SJCRH30 (cell line): ENCODE measurements at regions not wholly inside any gene's neighbourhood (a gene's known extent, or its start where the extent isn't known, plus 50 kb on each side); places are given as distances from the start of the nearest gene placed in this dataset.

Source experiments
- DNase-seq, 2 experiments: peaks; one replicate each; pipeline ENCODE4 v3.0.0-alpha.2; 2015 to 2020
- H3K27ac ChIP-seq: fragments of 250-450 bp; sonication (Bioruptor Pico); 2 replicates; pipeline ENCODE4 v1.5.1; 2020; ENCODE audit warnings: mild to moderate bottlenecking, moderate library complexity
- H3K27me3 ChIP-seq: fragments of 250-450 bp; sonication (Bioruptor Pico); 2 replicates; pipeline ENCODE4 v1.5.1; 2020; ENCODE audit warnings: mild to moderate bottlenecking, moderate library complexity
- H3K36me3 ChIP-seq: fragments of 250-450 bp; sonication (Bioruptor Pico); 2 replicates; pipeline ENCODE4 v1.5.1; 2020; ENCODE audit warnings: mild to moderate bottlenecking, moderate library complexity
- H3K4me1 ChIP-seq: fragments of 250-450 bp; sonication (Bioruptor Pico); 2 replicates; pipeline ENCODE4 v1.5.1; 2020; ENCODE audit warnings: mild to moderate bottlenecking, moderate library complexity
- H3K4me3 ChIP-seq: fragments of 250-450 bp; sonication (Bioruptor Pico); 2 replicates; pipeline ENCODE4 v1.5.1; 2020; ENCODE audit warnings: mild to moderate bottlenecking, moderate library complexity
- H3K9me3 ChIP-seq: fragments of 250-450 bp; sonication (Bioruptor Pico); replicated peaks from 2 replicates; pipeline ENCODE4 v1.5.1; 2020; ENCODE audit warnings: mild to moderate bottlenecking, moderate library complexity

DNA sequence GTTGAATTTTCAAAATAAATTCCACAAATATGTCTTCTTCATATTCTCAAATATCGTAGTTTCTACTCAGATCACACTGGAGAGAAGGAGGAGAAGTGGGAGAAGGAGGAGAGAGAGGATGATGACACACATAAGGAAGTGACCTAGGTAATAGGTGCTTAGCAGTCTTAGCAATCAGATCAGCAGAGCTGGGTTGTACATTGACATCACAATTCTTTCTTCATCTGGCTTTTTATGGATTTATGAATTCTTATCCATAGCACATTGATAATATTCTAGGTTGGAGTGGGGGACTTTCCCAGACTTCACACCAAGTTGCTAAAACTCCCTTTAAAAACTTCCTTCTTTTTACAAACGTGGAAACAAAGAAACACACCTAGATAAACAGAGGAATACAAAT is 86.9 kb downstream of the FGF9 start:
- H3K4me1 ChIP-seq = no peaks in the 10 kb centered on the region
- no peak overlapping the region for H3K4me3 ChIP-seq
- peaks cover 6% of the 10 kb centered on the region; the same call in 1 of the 2 replicates for H3K27me3 ChIP-seq
- no peak overlapping the region for H3K27ac ChIP-seq
- no peaks in the 10 kb centered on the region for H3K9me3 ChIP-seq
- no peaks in the 10 kb centered on the region for H3K36me3 ChIP-seq
- no peak for DNase-seq

DNA sequence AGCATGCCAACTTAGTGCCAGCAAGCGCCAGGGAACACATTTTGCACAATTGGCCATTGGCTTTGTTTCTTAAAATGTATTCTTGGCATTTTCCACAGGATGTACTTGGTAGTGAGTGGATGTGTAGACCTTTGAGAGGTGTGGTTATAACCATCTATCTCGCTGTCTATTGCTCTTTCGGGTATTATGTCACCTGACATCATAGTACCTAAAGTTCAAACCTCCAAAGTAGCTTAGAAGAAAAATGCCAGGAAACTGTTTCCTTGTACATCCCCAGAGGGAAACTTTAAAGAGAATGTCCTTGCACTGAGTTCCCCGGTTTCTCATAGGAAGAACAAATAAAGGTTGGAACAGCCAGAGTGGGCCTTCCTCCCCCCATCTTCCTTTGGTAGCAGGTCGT is 87.6 kb downstream of the FGF9 start:
- no peak overlapping the region for H3K27ac ChIP-seq
- no peak overlapping the region for H3K4me3 ChIP-seq
- DNase-seq = no peak
- H3K27me3 ChIP-seq = peaks cover 6% of the 10 kb centered on the region; the same call in 1 of the 2 replicates
- no peaks in the 10 kb centered on the region for H3K36me3 ChIP-seq
- H3K4me1 ChIP-seq = no peaks in the 10 kb centered on the region
- no peaks in the 10 kb centered on the region for H3K9me3 ChIP-seq

DNA sequence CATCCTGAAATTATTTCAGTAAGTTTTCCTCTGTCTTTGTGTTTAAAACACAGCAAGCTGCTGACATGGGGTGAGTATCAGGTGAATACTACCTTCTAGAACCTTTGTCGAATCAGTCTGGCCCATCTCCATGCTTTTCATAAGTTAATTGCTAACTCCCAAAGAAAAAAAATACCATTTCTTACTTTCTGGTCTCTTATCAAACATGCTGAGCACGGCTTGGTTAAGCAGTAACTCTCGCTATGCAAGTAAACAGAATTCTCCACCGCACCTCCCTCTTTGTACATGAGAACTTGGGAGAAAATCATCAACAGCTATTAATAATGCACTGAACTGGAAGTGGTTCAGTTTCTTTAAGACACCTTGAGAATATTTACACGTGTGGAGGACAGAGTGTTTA is 88.6 kb downstream of the FGF9 start:
- Histone ChIP-seq H3K4me3 (no peak overlapping the region), H3K27ac (no peak overlapping the region), H3K36me3 (no peaks in the 10 kb centered on the region)

DNA sequence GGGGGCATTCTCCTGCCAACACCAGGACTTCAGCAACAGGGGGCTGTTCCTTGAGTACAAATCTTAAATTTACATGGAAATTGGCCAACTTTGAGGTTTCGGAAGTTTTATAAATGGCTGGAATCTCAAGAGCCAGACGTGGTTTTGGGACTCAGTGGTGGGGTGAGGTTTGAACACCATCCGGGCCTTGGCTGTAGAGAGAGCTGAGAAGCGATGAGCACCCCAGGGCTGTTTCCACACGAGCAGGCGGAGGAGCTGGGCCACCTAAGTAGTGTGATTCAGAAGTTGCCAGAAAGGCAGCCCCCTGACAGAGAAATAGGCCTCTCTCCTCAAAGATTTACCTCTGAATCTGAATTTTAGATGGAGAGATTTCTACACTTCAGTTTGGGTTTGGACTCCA is 89.0 kb downstream of the FGF9 start:
- Histone ChIP-seq H3K27ac (no peak overlapping the region), H3K36me3 (no peaks in the 10 kb centered on the region), H3K27me3 (no peaks in the 10 kb centered on the region; the same call in 1 of the 2 replicates), H3K4me3 (no peak overlapping the region), H3K9me3 (no peaks in the 10 kb centered on the region), H3K4me1 (no peaks in the 10 kb centered on the region)
- no peak for DNase-seq

More for the DNA sequence above, 88.6 kb downstream of the FGF9 start:
- Histone ChIP-seq H3K4me1 (no peaks in the 10 kb centered on the region), H3K9me3 (no peaks in the 10 kb centered on the region), H3K27me3 (no peaks in the 10 kb centered on the region; the same call in 1 of the 2 replicates)
- no peak for DNase-seq

DNA sequence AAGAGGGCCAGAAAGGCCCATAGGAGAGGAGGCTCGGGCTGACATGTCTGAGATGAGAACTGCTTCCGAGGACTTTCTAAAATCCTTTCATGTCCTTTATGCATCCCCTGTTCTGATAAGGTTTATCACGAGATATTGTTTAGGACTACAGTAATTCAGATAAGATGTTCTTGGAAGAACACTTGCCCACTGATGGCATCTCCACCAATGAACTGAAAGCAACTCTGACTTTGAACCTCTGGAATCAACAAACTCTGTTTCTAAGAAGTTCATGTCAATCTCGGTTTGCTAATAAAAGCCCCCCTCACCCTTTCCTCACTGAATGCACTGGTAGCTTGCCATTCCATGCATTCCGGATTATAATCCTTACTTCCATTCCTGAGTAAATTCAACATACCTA is 90.9 kb downstream of the FGF9 start:
- peaks cover 4% of the 10 kb centered on the region; the same call in 1 of the 2 replicates for H3K27me3 ChIP-seq
- H3K4me3 ChIP-seq = no peak overlapping the region
- H3K9me3 ChIP-seq = no peaks in the 10 kb centered on the region
- no peak for DNase-seq
- no peak overlapping the region for H3K27ac ChIP-seq
- no peaks in the 10 kb centered on the region for H3K36me3 ChIP-seq
- no peaks in the 10 kb centered on the region for H3K4me1 ChIP-seq

DNA sequence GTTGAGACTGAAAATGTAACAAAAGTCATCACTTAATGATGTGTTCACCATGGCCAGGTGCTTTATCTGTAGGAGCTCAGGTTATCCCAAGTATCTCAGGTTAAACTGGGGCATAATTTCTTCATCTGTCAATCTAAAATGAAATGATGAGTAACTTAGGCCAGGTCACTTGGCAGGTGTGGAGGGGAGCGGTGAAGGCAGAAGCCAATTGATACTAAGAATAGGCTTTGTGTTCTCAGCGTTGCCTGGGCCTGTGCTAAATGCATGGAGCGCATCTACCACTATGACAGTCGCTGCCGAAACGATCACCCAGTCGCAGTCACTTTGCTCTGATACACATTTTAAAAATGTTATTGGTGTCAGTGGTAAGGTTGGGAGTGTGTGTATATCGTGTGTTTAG is 91.6 kb downstream of the FGF9 start:
- Histone ChIP-seq H3K27ac (no peak overlapping the region), H3K9me3 (no peaks in the 10 kb centered on the region), H3K27me3 (peaks cover 4% of the 10 kb centered on the region; the same call in 1 of the 2 replicates), H3K4me1 (no peaks in the 10 kb centered on the region), H3K36me3 (no peaks in the 10 kb centered on the region), H3K4me3 (no peak overlapping the region)
- DNase-seq = no peak

DNA sequence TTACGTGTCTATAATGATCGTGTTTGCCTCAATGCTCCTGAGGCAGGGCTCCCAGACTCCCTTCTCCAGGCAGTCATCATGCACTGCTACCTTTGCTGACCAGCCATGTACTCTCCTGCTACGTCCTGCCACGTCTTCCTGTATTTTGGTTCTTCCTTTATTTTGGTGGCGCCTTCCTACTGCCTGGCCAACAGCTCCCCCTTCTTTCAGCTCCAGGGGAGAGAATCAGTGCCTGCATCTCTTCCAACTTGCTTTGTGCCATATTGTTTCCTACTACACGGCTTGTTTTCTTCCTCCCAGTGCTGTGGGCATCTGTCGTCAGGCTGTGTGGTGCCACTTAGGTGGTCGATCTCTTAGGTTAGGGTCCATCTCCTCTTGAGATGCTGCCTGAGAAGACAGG is 96.2 kb downstream of the FGF9 start:
- Histone ChIP-seq H3K4me1 (no peaks in the 10 kb centered on the region), H3K36me3 (no peaks in the 10 kb centered on the region), H3K9me3 (no peaks in the 10 kb centered on the region), H3K4me3 (no peak overlapping the region), H3K27ac (no peak overlapping the region), H3K27me3 (0 out of 2 replicates have a peak, but pooled peaks cover 4% of the 10 kb centered on the region)
- DNase-seq = no peak

DNA sequence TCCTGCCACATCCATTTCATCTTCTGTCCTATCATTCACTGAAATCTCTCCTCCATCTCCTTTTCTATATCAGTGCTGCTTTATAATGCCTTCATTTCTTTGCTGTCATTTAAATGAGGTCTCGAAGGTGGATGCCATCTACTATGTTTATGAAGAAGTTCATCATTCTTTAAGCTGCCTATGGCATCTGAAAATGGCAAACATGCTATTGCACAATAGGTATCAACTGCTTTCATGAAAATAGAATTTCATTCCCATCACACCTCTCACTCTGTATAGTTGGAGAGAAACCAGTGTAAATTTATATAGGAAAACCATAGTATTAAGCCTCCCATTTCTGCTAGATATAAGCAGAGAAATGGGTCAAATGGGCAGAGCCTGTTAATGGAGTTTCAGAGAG is 100.2 kb downstream of the FGF9 start:
- H3K27ac ChIP-seq = no peak overlapping the region
- H3K27me3 ChIP-seq = 0 out of 2 replicates have a peak, but pooled peaks cover 2% of the 10 kb centered on the region
- H3K9me3 ChIP-seq = no peaks in the 10 kb centered on the region
- H3K36me3 ChIP-seq = no peaks in the 10 kb centered on the region
- no peaks in the 10 kb centered on the region for H3K4me1 ChIP-seq
- no peak for DNase-seq
- H3K4me3 ChIP-seq = no peak overlapping the region

DNA sequence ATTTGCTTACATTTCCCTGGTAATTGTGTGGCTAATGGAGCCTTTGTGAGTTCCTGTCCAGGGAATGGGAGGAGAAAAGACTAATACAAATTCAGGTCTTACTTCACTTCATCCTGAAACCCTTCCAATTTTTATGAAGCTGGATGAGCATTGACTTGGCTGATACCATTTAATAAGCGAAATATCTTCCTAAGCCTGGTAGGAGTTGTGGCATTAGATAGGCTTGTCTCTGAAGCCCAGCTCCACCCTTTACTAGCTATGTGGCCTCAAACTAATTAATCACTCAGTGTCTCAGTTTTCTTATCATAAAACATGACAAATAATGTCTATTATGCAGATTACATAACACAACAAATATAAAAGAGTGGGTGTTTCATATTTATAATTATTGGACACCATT is 106.3 kb downstream of the FGF9 start:
- Histone ChIP-seq H3K36me3 (no peaks in the 10 kb centered on the region), H3K27me3 (no peaks in the 10 kb centered on the region), H3K9me3 (no peaks in the 10 kb centered on the region), H3K27ac (no peak overlapping the region), H3K4me3 (no peak overlapping the region), H3K4me1 (no peaks in the 10 kb centered on the region)
- DNase-seq = no peak

DNA sequence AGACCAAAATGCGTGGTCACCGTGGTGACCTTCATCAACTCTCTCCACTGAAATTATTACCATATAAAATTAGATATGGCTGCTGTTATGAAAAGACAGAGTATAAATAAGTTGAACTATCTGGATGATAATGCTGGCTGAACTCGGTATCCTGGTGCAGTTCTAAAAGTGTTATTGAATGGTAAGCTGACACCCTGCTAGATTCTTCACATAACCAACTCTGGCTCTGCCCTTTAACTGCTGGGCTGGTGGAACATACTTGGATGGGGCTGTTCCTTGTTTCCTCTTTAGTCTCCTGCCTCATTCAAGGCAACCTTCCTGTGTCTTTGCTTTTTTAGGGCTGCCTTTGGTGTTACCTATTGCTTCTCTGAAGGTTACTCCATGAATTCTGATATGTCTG is 106.9 kb downstream of the FGF9 start:
- DNase-seq = no peak
- H3K4me1 ChIP-seq = no peaks in the 10 kb centered on the region
- H3K9me3 ChIP-seq = no peaks in the 10 kb centered on the region
- H3K27me3 ChIP-seq = no peaks in the 10 kb centered on the region
- H3K27ac ChIP-seq = no peak overlapping the region
- H3K4me3 ChIP-seq = no peak overlapping the region
- H3K36me3 ChIP-seq = no peaks in the 10 kb centered on the region

DNA sequence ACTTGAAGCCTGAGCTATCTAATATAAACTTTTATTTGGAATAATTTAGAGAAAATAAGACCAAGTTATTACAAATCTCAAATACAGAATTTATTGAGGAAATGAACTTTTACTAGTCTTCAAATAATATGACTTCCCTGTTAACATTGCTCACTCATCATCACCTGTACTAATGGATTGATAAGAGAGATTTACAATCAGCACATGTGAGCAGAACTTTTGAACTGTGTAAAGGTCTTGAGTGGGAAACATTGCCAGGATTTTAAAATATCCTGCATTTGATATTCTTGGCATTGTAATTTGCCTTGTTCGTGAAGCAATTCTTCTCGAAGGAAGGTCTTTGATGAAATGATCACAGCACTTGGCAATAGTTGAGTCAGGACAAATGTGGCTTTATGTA is 111.9 kb downstream of the FGF9 start:
- no peak overlapping the region for H3K4me3 ChIP-seq
- no peak for DNase-seq
- no peak overlapping the region for H3K27ac ChIP-seq
- H3K9me3 ChIP-seq = no peaks in the 10 kb centered on the region
- no peaks in the 10 kb centered on the region for H3K27me3 ChIP-seq
- H3K36me3 ChIP-seq = no peaks in the 10 kb centered on the region
- no peaks in the 10 kb centered on the region for H3K4me1 ChIP-seq

DNA sequence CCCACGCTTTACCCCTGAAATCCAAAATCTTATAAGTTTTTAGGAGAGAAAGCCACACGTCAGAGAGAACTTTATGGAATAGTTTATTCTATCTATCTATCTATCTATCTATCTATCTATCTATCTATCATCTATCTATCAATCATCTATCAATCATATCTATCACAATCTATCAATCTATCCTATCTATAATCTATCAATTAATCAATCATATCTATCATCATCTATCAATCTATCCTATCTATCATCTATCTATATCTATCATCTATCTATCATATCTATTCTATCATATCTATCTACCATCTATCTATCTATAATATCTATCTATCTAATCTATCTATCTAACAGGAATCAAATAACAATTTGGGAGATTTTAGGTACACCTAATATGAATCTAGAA is 115.1 kb downstream of the FGF9 start:
- Histone ChIP-seq H3K9me3 (no peaks in the 10 kb centered on the region), H3K4me3 (no peak overlapping the region), H3K27me3 (no peaks in the 10 kb centered on the region), H3K27ac (no peak overlapping the region), H3K36me3 (no peaks in the 10 kb centered on the region), H3K4me1 (no peaks in the 10 kb centered on the region)
- no peak for DNase-seq

DNA sequence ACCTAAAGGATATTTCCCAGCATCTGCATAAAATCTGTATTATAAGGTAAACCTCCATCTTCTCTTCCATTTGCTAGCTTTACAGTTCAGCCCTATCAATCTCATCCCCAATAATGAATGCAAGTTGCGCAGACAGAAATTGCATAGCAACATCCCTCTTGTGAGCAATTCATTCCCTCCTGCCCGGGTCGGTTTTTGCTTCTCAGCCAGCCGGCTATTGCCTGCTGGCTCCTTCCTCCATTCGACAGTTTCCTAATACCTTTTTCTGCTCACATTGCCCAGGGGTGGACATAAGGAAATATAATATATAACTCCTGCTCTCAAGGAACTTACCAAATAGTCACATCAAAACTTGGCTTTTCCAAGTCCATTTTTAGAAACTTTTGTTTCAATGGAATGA is 125.2 kb downstream of the FGF9 start:
- Histone ChIP-seq H3K27me3 (no peaks in the 10 kb centered on the region), H3K4me3 (no peak overlapping the region), H3K36me3 (no peaks in the 10 kb centered on the region), H3K9me3 (no peaks in the 10 kb centered on the region), H3K27ac (no peak overlapping the region), H3K4me1 (no peaks in the 10 kb centered on the region)
- DNase-seq = no peak

DNA sequence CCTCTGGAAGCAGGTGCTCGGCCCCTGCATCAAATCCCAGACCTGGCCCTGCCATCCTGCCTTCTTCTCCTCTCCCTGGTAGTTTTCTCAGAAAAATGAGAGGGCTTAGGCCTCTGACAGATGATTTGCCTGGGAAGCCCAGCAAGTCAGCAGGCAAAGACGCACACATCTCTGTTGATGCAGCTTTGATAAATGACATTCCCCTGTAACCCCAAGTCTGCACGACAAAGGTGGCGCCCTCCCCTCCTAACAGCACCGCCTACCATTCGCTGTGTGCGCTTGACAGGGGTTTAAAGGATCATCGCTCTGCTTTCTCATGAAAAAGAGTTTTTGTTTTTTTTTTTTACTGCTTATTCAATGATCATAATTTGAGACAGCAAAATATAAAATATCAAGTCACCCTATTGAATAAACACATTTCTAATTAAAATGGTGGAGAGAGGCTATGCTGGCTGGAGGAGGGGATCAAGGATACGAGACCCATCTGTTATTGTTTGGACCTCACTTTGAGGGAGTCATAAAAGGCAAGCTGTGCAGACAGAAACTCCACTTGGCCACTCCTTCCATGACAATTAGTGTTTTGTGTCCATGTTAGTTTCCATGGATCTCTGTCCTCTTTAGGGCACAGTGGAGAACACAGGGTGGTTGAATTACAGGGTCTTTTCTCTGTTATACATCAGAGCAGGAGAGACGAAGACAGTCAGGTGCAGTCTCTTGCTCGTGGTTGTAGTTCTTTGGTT is 126.1 kb downstream of the FGF9 start:
- Histone ChIP-seq H3K4me3 (no peak overlapping the region), H3K9me3 (no peaks in the 10 kb centered on the region), H3K4me1 (no peaks in the 10 kb centered on the region), H3K27ac (no peak overlapping the region), H3K36me3 (no peaks in the 10 kb centered on the region), H3K27me3 (no peaks in the 10 kb centered on the region)
- no peak for DNase-seq

DNA sequence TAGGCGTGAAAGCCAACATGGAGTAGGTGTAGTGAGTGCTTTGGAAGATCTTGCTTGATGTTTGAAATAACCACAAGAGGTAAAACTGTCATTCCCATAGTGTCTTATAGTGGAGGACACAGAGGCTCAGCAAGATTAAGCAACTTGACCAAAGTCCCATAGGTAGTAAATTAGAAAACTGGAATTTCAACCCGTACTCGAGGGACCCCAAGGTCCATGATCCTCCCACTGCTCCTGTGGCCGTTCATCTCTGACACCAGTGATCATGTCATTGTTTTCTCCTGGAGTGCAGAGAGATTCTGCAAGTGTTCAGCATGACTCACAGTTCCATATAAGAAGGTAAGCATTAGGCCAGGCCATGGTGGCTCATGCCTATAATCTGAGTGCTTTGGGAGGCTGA is 126.9 kb downstream of the FGF9 start:
- DNase-seq = no peak
- H3K27ac ChIP-seq = no peak overlapping the region

DNA sequence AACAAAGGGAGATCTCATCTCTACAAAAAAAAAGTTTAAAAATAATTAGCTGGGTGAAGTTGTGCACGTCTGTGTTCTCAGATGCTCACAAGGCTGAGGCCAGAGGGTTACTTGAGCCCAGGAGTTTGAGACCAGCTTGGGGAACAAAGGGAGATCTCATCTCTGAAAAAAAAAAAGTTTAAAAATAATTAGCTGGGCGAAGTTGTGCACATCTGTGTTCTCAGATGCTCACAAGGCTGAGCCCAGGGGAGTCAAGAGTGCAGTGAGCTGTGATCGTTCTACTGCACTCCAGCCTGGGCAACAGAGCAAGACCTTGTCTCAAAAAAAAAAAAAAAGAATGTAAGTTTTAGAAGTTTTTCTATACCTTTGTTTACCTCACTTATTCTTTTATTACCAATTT is 127.3 kb downstream of the FGF9 start:
- no peaks in the 10 kb centered on the region for H3K36me3 ChIP-seq
- no peak overlapping the region for H3K4me3 ChIP-seq
- no peak for DNase-seq

More for the DNA sequence above, 126.9 kb downstream of the FGF9 start:
- Histone ChIP-seq H3K4me1 (no peaks in the 10 kb centered on the region), H3K36me3 (no peaks in the 10 kb centered on the region), H3K27me3 (no peaks in the 10 kb centered on the region), H3K4me3 (no peak overlapping the region), H3K9me3 (no peaks in the 10 kb centered on the region)

More for the DNA sequence above, 127.3 kb downstream of the FGF9 start:
- no peak overlapping the region for H3K27ac ChIP-seq
- no peaks in the 10 kb centered on the region for H3K27me3 ChIP-seq
- no peaks in the 10 kb centered on the region for H3K4me1 ChIP-seq
- no peaks in the 10 kb centered on the region for H3K9me3 ChIP-seq
